Cardiac muscle cell (in vitro differentiated cells and primary cell): ENCODE measurements at regions not wholly inside any gene's neighbourhood (a gene's known extent, or its start where the extent isn't known, plus 50 kb on each side); places are given as distances from the start of the nearest gene placed in this dataset.

Experiments
- DNase-seq, 2 donors: peaks; one replicate each; pipeline versions ENCODE4 v3.0.0 to v3.0.0-alpha.2; 2010 to 2017; ENCODE audit warnings: low read depth in 1 of 2, low spot score in 1 of 2
- H3K27ac ChIP-seq: fragments of 200-600 bp; sonication (generic); 2 replicates; pipeline ENCODE4 v1.5.1; 2016
- H3K27me3 ChIP-seq: fragments of 200-600 bp; sonication (generic); 2 replicates; pipeline ENCODE4 v1.6.0; 2016; ENCODE audit warnings: control low read depth
- H3K36me3 ChIP-seq: fragments of 200-600 bp; sonication (generic); 2 replicates; pipeline ENCODE4 v1.5.1; 2016; ENCODE audit warnings: control low read depth
- H3K4me1 ChIP-seq: fragments of 200-600 bp; sonication (generic); 2 replicates; pipeline ENCODE4 v1.8.1; 2017; ENCODE audit warnings: low read depth, mild to moderate bottlenecking, mixed run types
- H3K4me3 ChIP-seq: fragments of 200-600 bp; sonication (generic); 2 replicates; pipeline ENCODE4 v1.5.1; 2016; ENCODE audit warnings: mild to moderate bottlenecking
- H3K9me3 ChIP-seq: fragments of 200-600 bp; sonication (generic); 2 replicates; pipeline ENCODE4 v1.5.1; 2017; ENCODE audit warnings: low read depth, mild to moderate bottlenecking, control low read depth
- TF ChIP-seq, protein P1 (sequence below): IDR thresholded peaks from 2 replicates; pipeline ENCODE4 v1.5.1; 2012; ENCODE audit warnings: low read depth, mild to moderate bottlenecking, low read length

DNA sequence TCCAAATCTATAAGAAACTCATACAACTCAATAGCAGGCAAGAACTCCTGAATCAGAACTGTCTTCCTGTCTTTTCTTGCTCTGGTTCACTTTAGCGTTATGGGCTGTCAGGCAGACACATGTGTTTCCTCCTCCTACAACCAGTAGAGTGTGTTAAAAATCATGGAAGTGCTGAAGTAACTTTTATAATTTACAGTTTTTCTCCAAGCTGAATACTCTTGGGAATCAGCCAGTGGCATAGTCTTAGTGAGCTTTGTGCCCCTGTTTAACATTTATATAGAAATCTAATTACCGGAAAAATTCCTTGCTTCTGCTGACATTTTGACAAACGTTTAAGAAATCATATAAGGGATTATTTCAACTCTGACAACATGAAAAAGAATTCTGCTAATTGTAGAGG, 113.1 kb upstream of the RGS18 start:
- H3K4me1 ChIP-seq, result no peaks in the 10 kb centered on the region
- TF ChIP-seq, protein P1, sequence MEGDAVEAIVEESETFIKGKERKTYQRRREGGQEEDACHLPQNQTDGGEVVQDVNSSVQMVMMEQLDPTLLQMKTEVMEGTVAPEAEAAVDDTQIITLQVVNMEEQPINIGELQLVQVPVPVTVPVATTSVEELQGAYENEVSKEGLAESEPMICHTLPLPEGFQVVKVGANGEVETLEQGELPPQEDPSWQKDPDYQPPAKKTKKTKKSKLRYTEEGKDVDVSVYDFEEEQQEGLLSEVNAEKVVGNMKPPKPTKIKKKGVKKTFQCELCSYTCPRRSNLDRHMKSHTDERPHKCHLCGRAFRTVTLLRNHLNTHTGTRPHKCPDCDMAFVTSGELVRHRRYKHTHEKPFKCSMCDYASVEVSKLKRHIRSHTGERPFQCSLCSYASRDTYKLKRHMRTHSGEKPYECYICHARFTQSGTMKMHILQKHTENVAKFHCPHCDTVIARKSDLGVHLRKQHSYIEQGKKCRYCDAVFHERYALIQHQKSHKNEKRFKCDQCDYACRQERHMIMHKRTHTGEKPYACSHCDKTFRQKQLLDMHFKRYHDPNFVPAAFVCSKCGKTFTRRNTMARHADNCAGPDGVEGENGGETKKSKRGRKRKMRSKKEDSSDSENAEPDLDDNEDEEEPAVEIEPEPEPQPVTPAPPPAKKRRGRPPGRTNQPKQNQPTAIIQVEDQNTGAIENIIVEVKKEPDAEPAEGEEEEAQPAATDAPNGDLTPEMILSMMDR, result no peak
- DNase-seq, result peak; percentile 1 to 8

DNA sequence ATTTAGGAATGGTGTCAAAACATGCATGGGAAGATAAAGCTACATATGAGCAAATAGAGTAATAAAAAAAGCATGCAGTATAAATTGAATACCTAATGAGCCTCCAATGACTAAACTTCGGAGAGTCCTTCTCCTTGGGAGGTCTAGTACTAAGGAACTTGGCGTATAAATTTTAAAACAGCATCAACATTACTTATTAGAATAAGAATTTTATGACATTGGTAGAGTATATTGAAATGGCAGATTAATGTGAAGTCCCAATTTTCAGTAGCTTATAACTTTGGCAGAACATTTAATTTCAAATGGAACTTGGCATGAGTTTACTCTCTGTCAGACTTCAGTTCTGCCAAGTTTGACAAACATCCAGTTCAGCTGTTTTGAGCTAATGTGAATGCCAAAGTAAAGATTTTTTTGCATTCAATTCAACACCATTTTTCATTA, 104.7 kb upstream of the RGS18 start:
- no peaks in the 10 kb centered on the region for H3K4me1 ChIP-seq
- TF ChIP-seq, protein P1, result no peak
- DNase-seq, result no peak

More for the DNA sequence above, 113.1 kb upstream of the RGS18 start:
- no peaks in the 10 kb centered on the region for H3K27me3 ChIP-seq
- no peaks in the 10 kb centered on the region for H3K9me3 ChIP-seq
- H3K27ac ChIP-seq, result no peak overlapping the region
- no peaks in the 10 kb centered on the region for H3K36me3 ChIP-seq
- no peak overlapping the region for H3K4me3 ChIP-seq

DNA sequence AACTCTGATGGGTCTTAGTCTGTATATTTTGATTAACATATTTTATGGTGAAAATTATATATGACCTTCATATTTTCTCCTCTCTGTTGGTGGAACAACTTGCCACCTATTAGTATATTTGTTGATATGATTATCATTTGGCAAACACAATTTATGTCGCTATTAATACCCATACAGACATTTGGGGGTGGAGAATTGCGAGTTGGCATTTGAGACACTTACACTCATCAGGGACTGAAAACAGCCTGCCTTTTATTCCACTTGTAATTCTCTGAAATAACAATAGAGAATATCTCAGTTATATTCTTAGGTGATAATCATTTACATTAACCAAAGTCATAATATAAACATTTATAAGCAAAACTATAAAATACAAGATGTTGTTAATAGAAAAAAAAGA, 100.5 kb upstream of the RGS18 start:
- H3K9me3 ChIP-seq, result no peaks in the 10 kb centered on the region
- H3K27me3 ChIP-seq, result no peaks in the 10 kb centered on the region
- DNase-seq, result no peak

More for the DNA sequence above, 104.7 kb upstream of the RGS18 start:
- Histone ChIP-seq H3K4me3 (no peak overlapping the region), H3K36me3 (no peaks in the 10 kb centered on the region), H3K27ac (no peak overlapping the region), H3K27me3 (no peaks in the 10 kb centered on the region), H3K9me3 (no peaks in the 10 kb centered on the region)

DNA sequence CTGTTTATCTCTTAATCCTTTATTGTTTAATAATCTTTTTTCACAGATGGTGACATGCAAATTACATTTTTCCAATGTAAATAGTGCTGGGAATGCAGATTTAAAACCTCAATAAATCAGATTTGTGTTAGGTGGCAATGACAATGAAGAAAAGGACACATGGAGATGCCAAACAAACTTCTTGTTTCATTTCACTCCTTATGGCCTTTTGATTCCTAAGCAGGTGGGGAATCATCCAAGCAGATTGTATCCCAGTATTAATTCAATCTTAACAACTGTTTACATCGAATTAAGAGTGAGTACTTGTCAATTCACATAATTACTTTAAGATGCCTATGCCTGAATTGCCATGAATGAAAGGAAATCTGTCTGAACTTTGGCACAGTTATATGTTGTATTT, 98.9 kb upstream of the RGS18 start:
- TF ChIP-seq, protein P1, result no peak
- Histone ChIP-seq H3K4me1 (no peaks in the 10 kb centered on the region), H3K27ac (no peak overlapping the region)

More for the DNA sequence above, 100.5 kb upstream of the RGS18 start:
- TF ChIP-seq, protein P1, result no peak
- Histone ChIP-seq H3K27ac (no peak overlapping the region), H3K4me1 (no peaks in the 10 kb centered on the region), H3K36me3 (no peaks in the 10 kb centered on the region), H3K4me3 (no peak overlapping the region)

DNA sequence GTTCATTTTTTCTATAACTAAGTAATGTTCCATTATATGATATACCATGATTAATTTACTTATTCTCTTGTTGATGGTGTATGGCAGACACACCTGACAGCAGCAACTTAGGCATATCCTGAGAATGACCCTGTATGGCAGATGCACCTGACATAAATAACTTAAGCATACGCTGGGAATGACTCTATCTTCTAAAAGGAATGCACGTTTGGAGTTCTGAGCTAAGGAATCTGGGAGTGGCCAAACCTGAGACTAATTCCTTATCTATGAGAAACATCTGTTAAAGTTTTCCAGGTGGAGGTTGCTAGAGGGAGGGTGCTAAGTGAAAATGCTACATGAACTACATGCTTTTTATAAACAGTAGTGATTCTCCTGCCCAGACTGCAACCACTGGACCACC, 96.7 kb upstream of the RGS18 start:
- DNase-seq, result no peak
- Histone ChIP-seq H3K36me3 (no peaks in the 10 kb centered on the region), H3K4me3 (no peak overlapping the region), H3K9me3 (no peaks in the 10 kb centered on the region), H3K4me1 (no peaks in the 10 kb centered on the region), H3K27me3 (no peaks in the 10 kb centered on the region), H3K27ac (no peak overlapping the region)
- TF ChIP-seq, protein P1, result no peak

More for the DNA sequence above, 98.9 kb upstream of the RGS18 start:
- no peaks in the 10 kb centered on the region for H3K9me3 ChIP-seq
- DNase-seq, result no peak
- no peak overlapping the region for H3K4me3 ChIP-seq
- H3K36me3 ChIP-seq, result no peaks in the 10 kb centered on the region
- H3K27me3 ChIP-seq, result no peaks in the 10 kb centered on the region

- Histone ChIP-seq H3K27me3 (no peaks in the 10 kb centered on the region), H3K27ac (no peak overlapping the region), H3K36me3 (no peaks in the 10 kb centered on the region), H3K4me3 (no peak overlapping the region), H3K4me1 (no peaks in the 10 kb centered on the region), H3K9me3 (no peaks in the 10 kb centered on the region)
- TF ChIP-seq, protein P1, result no peak
- DNase-seq, result peak in 1 of 2 donors; percentile 1
Measured at GRCh38 chr1:192065087-192065486, 93.2 kb upstream of the RGS18 start.
